ENCODE measurements at regions not wholly inside any gene's neighbourhood (a gene's known extent, or its start where the extent isn't known, plus 50 kb on each side); places are given as distances from the start of the nearest gene placed in this dataset.

GRCh38 chr5:86526811-86527348 lies 90.9 kb upstream of the COX7C start:
- Mint-ChIP-seq H3K27ac (ENCODE audit: unreplicated experiment) (no peak overlapping the region), H3K9me3 (no peaks in the 10 kb centered on the region), H3K4me1 (no peaks in the 10 kb centered on the region)

GRCh38 chr5:86532429-86532828 lies 85.3 kb upstream of the COX7C start:
- Mint-ChIP-seq H3K4me1 (no peaks in the 10 kb centered on the region), H3K27me3 (ENCODE audit: low read depth) (no peaks in the 10 kb centered on the region), H3K27ac (ENCODE audit: unreplicated experiment) (no peak overlapping the region), H3K9me3 (no peaks in the 10 kb centered on the region), H3K36me3 (ENCODE audit: low read depth) (no peaks in the 10 kb centered on the region), H3K4me3 (no peak overlapping the region)
- DNase-seq (ENCODE audit: low read depth, low spot score): no peak
- TF ChIP-seq, protein P1, sequence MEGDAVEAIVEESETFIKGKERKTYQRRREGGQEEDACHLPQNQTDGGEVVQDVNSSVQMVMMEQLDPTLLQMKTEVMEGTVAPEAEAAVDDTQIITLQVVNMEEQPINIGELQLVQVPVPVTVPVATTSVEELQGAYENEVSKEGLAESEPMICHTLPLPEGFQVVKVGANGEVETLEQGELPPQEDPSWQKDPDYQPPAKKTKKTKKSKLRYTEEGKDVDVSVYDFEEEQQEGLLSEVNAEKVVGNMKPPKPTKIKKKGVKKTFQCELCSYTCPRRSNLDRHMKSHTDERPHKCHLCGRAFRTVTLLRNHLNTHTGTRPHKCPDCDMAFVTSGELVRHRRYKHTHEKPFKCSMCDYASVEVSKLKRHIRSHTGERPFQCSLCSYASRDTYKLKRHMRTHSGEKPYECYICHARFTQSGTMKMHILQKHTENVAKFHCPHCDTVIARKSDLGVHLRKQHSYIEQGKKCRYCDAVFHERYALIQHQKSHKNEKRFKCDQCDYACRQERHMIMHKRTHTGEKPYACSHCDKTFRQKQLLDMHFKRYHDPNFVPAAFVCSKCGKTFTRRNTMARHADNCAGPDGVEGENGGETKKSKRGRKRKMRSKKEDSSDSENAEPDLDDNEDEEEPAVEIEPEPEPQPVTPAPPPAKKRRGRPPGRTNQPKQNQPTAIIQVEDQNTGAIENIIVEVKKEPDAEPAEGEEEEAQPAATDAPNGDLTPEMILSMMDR (conservative IDR thresholded peaks at IDR 0.05): no peak

More at GRCh38 chr5:86526811-86527348, 90.9 kb upstream of the COX7C start:
- Mint-ChIP-seq H3K4me3 (no peak overlapping the region), H3K36me3 (ENCODE audit: low read depth) (no peaks in the 10 kb centered on the region), H3K27me3 (ENCODE audit: low read depth) (no peaks in the 10 kb centered on the region)
- TF ChIP-seq, protein P1 (conservative IDR thresholded peaks at IDR 0.05): no peak
- DNase-seq (ENCODE audit: low read depth, low spot score): no peak

GRCh38 chr5:86536396-86536795 lies 81.3 kb upstream of the COX7C start:
- Mint-ChIP-seq H3K4me1 (no peaks in the 10 kb centered on the region), H3K9me3 (no peaks in the 10 kb centered on the region), H3K27me3 (ENCODE audit: low read depth) (no peaks in the 10 kb centered on the region), H3K27ac (ENCODE audit: unreplicated experiment) (no peak overlapping the region), H3K4me3 (no peak overlapping the region), H3K36me3 (ENCODE audit: low read depth) (no peaks in the 10 kb centered on the region)
- DNase-seq (ENCODE audit: low read depth, low spot score): no peak
- TF ChIP-seq, protein P1 (conservative IDR thresholded peaks at IDR 0.05): no peak

DNA sequence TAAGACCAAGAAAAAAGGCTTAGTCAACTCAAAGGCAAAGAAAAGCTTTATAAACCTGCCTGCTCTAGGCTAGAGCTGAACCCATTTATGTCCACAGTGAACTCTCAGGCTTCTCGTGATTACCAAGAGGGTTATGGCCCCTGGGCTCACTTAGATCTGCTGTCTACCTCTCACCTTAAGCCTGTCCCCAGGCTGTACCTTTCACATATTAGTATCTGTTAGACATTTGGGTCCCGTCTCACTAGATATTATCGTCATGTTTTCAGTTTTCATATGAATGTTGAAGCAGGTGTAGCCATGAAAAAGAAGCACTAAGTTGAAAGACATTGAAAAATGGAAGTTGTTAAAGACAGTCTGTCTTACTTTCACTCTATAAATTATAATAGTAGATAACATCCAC lies 75.2 kb upstream of the COX7C start:
- TF ChIP-seq, protein P1 (conservative IDR thresholded peaks at IDR 0.05): no peak

GRCh38 chr5:86546044-86546443 lies 71.7 kb upstream of the COX7C start:
- Mint-ChIP-seq H3K27me3 (ENCODE audit: low read depth) (no peaks in the 10 kb centered on the region), H3K9me3 (no peaks in the 10 kb centered on the region), H3K4me1 (no peaks in the 10 kb centered on the region), H3K27ac (ENCODE audit: unreplicated experiment) (no peak overlapping the region), H3K36me3 (ENCODE audit: low read depth) (no peaks in the 10 kb centered on the region), H3K4me3 (no peak overlapping the region)
- no peak for DNase-seq (ENCODE audit: low read depth, low spot score)
- TF ChIP-seq, protein P1 (conservative IDR thresholded peaks at IDR 0.05): no peak

More for the DNA sequence above, 75.2 kb upstream of the COX7C start:
- no peaks in the 10 kb centered on the region for H3K9me3 Mint-ChIP-seq
- DNase-seq (ENCODE audit: low read depth, low spot score): no peak
- no peaks in the 10 kb centered on the region for H3K27me3 Mint-ChIP-seq (ENCODE audit: low read depth)
- H3K36me3 Mint-ChIP-seq (ENCODE audit: low read depth): no peaks in the 10 kb centered on the region
- H3K4me1 Mint-ChIP-seq: no peaks in the 10 kb centered on the region
- no peak overlapping the region for H3K27ac Mint-ChIP-seq (ENCODE audit: unreplicated experiment)
- no peak overlapping the region for H3K4me3 Mint-ChIP-seq
